ENCODE measurements at regions not wholly inside any gene's neighbourhood (a gene's known extent, or its start where the extent isn't known, plus 50 kb on each side); places are given as distances from the start of the nearest gene placed in this dataset.
A peak's percentile ranks its signal among the peaks of the same experiment; 100 is the strongest.

- peaks cover 70% of the 10 kb centered on the region for H3K4me1 Mint-ChIP-seq (ENCODE audit: unreplicated experiment)
- DNase-seq (ENCODE audit: extremely low spot score, unreplicated experiment) = no peak
- no peaks in the 10 kb centered on the region for H3K36me3 Mint-ChIP-seq (ENCODE audit: unreplicated experiment)
- no peaks in the 10 kb centered on the region for H3K9me3 Mint-ChIP-seq (ENCODE audit: unreplicated experiment)
- H3K27ac Mint-ChIP-seq (ENCODE audit: unreplicated experiment) = peak overlapping the region; percentile 94
- TF ChIP-seq, protein P1, sequence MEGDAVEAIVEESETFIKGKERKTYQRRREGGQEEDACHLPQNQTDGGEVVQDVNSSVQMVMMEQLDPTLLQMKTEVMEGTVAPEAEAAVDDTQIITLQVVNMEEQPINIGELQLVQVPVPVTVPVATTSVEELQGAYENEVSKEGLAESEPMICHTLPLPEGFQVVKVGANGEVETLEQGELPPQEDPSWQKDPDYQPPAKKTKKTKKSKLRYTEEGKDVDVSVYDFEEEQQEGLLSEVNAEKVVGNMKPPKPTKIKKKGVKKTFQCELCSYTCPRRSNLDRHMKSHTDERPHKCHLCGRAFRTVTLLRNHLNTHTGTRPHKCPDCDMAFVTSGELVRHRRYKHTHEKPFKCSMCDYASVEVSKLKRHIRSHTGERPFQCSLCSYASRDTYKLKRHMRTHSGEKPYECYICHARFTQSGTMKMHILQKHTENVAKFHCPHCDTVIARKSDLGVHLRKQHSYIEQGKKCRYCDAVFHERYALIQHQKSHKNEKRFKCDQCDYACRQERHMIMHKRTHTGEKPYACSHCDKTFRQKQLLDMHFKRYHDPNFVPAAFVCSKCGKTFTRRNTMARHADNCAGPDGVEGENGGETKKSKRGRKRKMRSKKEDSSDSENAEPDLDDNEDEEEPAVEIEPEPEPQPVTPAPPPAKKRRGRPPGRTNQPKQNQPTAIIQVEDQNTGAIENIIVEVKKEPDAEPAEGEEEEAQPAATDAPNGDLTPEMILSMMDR (IDR thresholded peaks at IDR 0.05) = no peak
- H3K27me3 Mint-ChIP-seq (ENCODE audit: unreplicated experiment) = peaks cover 12% of the 10 kb centered on the region
- no peak overlapping the region for H3K4me3 Mint-ChIP-seq (ENCODE audit: unreplicated experiment)
Observed at GRCh38 chr21:38984982-38985567, 179.3 kb downstream of the ETS2 start.

DNA sequence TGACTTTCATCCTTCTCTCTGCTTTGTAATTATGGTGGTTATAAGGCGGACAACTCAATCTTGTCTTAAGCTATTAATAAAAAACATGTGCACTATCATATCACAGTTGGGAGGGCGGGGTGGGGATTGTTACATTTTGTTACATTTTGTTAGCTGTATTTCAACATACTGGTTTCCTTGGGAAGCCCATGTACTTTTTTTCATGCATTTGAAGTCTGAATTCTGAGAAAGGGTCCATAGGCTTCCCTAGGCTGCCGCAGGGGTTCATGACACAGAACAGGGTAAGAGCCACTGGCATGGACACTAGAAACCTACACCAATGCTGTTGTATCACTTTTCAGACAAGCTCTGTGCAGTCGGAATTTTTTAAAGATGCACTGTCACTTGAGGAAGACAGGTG lies 178.8 kb downstream of the ETS2 start:
- Mint-ChIP-seq H3K36me3 (ENCODE audit: unreplicated experiment) (no peaks in the 10 kb centered on the region), H3K4me1 (ENCODE audit: unreplicated experiment) (peaks cover 65% of the 10 kb centered on the region), H3K4me3 (ENCODE audit: unreplicated experiment) (no peak overlapping the region), H3K9me3 (ENCODE audit: unreplicated experiment) (no peaks in the 10 kb centered on the region), H3K27me3 (ENCODE audit: unreplicated experiment) (peaks cover 11% of the 10 kb centered on the region), H3K27ac (ENCODE audit: unreplicated experiment) (peak overlapping the region; percentile 94)
- DNase-seq (ENCODE audit: extremely low spot score, unreplicated experiment) = no peak
- TF ChIP-seq, protein P1 (IDR thresholded peaks at IDR 0.05) = no peak

DNA sequence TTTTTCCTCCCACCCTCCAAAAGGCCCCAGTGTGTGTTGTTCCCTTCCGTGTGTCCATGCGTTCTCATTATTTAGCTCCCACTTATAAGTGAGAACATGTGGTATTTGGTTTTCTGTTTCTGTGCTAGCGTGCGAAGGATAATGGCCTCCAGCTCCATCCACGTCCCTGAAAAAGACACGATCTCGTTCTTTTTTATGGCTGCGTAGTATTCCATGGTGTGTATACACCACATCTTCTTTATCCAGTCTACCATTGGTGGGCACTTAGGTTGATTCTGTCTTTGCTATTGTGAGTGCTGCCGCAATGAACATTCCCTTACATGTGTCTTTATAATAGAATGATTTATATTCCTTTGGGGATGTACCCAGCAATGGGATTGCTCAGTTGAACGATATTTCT lies 177.8 kb downstream of the ETS2 start:
- DNase-seq (ENCODE audit: extremely low spot score, unreplicated experiment) = no peak
- Mint-ChIP-seq H3K4me3 (ENCODE audit: unreplicated experiment) (no peak overlapping the region), H3K9me3 (ENCODE audit: unreplicated experiment) (no peaks in the 10 kb centered on the region), H3K4me1 (ENCODE audit: unreplicated experiment) (peaks cover 57% of the 10 kb centered on the region), H3K27ac (ENCODE audit: unreplicated experiment) (no peak overlapping the region), H3K27me3 (ENCODE audit: unreplicated experiment) (peaks cover 8% of the 10 kb centered on the region), H3K36me3 (ENCODE audit: unreplicated experiment) (no peaks in the 10 kb centered on the region)
- TF ChIP-seq, protein P1 (IDR thresholded peaks at IDR 0.05) = no peak

GRCh38 chr21:38982804-38983203 lies 177.1 kb downstream of the ETS2 start:
- no peak for DNase-seq (ENCODE audit: extremely low spot score, unreplicated experiment)
- H3K9me3 Mint-ChIP-seq (ENCODE audit: unreplicated experiment) = no peaks in the 10 kb centered on the region
- no peaks in the 10 kb centered on the region for H3K36me3 Mint-ChIP-seq (ENCODE audit: unreplicated experiment)
- peaks cover 8% of the 10 kb centered on the region for H3K27me3 Mint-ChIP-seq (ENCODE audit: unreplicated experiment)
- no peak overlapping the region for H3K4me3 Mint-ChIP-seq (ENCODE audit: unreplicated experiment)
- TF ChIP-seq, protein P1 (IDR thresholded peaks at IDR 0.05) = no peak
- H3K4me1 Mint-ChIP-seq (ENCODE audit: unreplicated experiment) = peaks cover 50% of the 10 kb centered on the region
- H3K27ac Mint-ChIP-seq (ENCODE audit: unreplicated experiment) = no peak overlapping the region

- no peak overlapping the region for H3K27ac Mint-ChIP-seq (ENCODE audit: unreplicated experiment)
- no peaks in the 10 kb centered on the region for H3K9me3 Mint-ChIP-seq (ENCODE audit: unreplicated experiment)
- H3K4me1 Mint-ChIP-seq (ENCODE audit: unreplicated experiment) = peaks cover 42% of the 10 kb centered on the region
- TF ChIP-seq, protein P1 (IDR thresholded peaks at IDR 0.05) = no peak
- no peaks in the 10 kb centered on the region for H3K36me3 Mint-ChIP-seq (ENCODE audit: unreplicated experiment)
- peaks cover 8% of the 10 kb centered on the region for H3K27me3 Mint-ChIP-seq (ENCODE audit: unreplicated experiment)
- H3K4me3 Mint-ChIP-seq (ENCODE audit: unreplicated experiment) = no peak overlapping the region
- DNase-seq (ENCODE audit: extremely low spot score, unreplicated experiment) = no peak
Observed at GRCh38 chr21:38982096-38982495, 176.4 kb downstream of the ETS2 start.

All from osteocyte (in vitro differentiated cells).